ENCODE measurements at regions not wholly inside any gene's neighbourhood (a gene's known extent, or its start where the extent isn't known, plus 50 kb on each side); places are given as distances from the start of the nearest gene placed in this dataset.

GRCh38 chr14:81981307-81981675 is 447.6 kb upstream of the SEL1L start:
- DNase-seq (ENCODE audit: low spot score) = no peak
- H3K36me3 Mint-ChIP-seq = no peaks in the 10 kb centered on the region
- no peaks in the 10 kb centered on the region for H3K4me1 Mint-ChIP-seq
- ChIA-PET CTCF (interaction anchor here (0.9 to 2.5 kb wide), 3 partner anchors 11 to 271 kb away, joined by 3 to 10 read pairs (median 3); no protein-coding TSS in a partner anchor), POLR2A (no interaction called here)
- H3K27me3 Mint-ChIP-seq (ENCODE audit: low read depth) = no peaks in the 10 kb centered on the region
- H3K27ac Mint-ChIP-seq = no peak overlapping the region
- H3K4me3 Mint-ChIP-seq = no peak overlapping the region
- no peaks in the 10 kb centered on the region for H3K9me3 Mint-ChIP-seq
- TF ChIP-seq AR (CRISPR knock-in tag; IDR thresholded peaks at IDR 0.05) (no peak), E2F1 (CRISPR knock-in tag; IDR thresholded peaks at IDR 0.05) (no peak), PRRX2 (CRISPR knock-in tag; IDR thresholded peaks at IDR 0.05) (no peak), GRHL2 (CRISPR knock-in tag; IDR thresholded peaks at IDR 0.05; ENCODE audit: insufficient replicate concordance, severe bottlenecking) (no peak), CBFB (CRISPR knock-in tag; IDR thresholded peaks at IDR 0.05; ENCODE audit: low read depth) (no peak), FOXP1 (CRISPR knock-in tag; IDR thresholded peaks at IDR 0.05; ENCODE audit: borderline replicate concordance) (no peak), SP1 (CRISPR knock-in tag; conservative IDR thresholded peaks at IDR 0.05) (no peak), EMX1 (CRISPR knock-in tag; IDR thresholded peaks at IDR 0.05) (no peak), ZNF532 (CRISPR knock-in tag; IDR thresholded peaks at IDR 0.05; ENCODE audit: borderline replicate concordance) (no peak), ZBTB43 (CRISPR knock-in tag; IDR thresholded peaks at IDR 0.05) (no peak), ERG (CRISPR knock-in tag; IDR thresholded peaks at IDR 0.05) (no peak), TP53 (CRISPR knock-in tag; IDR thresholded peaks at IDR 0.05) (no peak), ZNF138 (CRISPR knock-in tag; conservative IDR thresholded peaks at IDR 0.05) (no peak), ATF2 (CRISPR knock-in tag; IDR thresholded peaks at IDR 0.05; ENCODE audit: borderline replicate concordance, low read depth) (no peak), TEAD1 (CRISPR knock-in tag; IDR thresholded peaks at IDR 0.05) (no peak), HMGXB4 (CRISPR knock-in tag; IDR thresholded peaks at IDR 0.05) (no peak), NR3C1 (CRISPR knock-in tag; conservative IDR thresholded peaks at IDR 0.05; ENCODE audit: low read depth) (no peak), PREB (CRISPR knock-in tag; IDR thresholded peaks at IDR 0.05; ENCODE audit: borderline replicate concordance) (no peak), NFE2L1 (CRISPR knock-in tag; IDR thresholded peaks at IDR 0.05) (no peak)
- ATAC-seq = no peak

Data from WTC11 (cell line).